ENCODE measurements at regions not wholly inside any gene's neighbourhood (a gene's known extent, or its start where the extent isn't known, plus 50 kb on each side); places are given as distances from the start of the nearest gene placed in this dataset.

DNA sequence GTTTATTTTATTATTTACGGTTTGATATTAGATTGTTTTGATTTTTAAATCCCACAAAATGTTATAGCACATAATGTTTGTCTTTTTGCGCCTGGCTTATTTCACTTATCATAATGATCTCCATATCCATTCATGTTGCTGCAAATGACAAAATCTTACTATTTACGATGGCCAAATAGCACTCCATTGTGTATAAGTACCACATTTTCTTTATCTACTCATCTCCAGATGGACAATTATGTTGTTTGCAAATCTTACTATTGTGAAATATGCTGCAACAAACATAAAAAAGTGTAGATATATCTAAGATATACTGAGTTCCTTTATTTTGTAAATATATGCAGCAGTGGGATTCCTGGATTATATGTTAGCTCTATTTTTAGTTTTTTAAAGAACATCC, 1568.3 kb downstream of the AMY1C start:
- no peaks in the 10 kb centered on the region for H3K36me3 ChIP-seq (replicated peaks; ENCODE audit: insufficient read depth, low read depth)
- H4K20me1 ChIP-seq (ENCODE audit: insufficient read depth, poor library complexity, severe bottlenecking) = no peaks in the 10 kb centered on the region
- DNase-seq (ENCODE audit: low spot score) = no peak
- H3K4me3 ChIP-seq = no peak overlapping the region
- H3K79me2 ChIP-seq = no peaks in the 10 kb centered on the region
- no peaks in the 10 kb centered on the region for H3K27me3 ChIP-seq
- H2AFZ ChIP-seq = no peak overlapping the region
- H3K27ac ChIP-seq = no peak overlapping the region
- TF ChIP-seq, protein P1, sequence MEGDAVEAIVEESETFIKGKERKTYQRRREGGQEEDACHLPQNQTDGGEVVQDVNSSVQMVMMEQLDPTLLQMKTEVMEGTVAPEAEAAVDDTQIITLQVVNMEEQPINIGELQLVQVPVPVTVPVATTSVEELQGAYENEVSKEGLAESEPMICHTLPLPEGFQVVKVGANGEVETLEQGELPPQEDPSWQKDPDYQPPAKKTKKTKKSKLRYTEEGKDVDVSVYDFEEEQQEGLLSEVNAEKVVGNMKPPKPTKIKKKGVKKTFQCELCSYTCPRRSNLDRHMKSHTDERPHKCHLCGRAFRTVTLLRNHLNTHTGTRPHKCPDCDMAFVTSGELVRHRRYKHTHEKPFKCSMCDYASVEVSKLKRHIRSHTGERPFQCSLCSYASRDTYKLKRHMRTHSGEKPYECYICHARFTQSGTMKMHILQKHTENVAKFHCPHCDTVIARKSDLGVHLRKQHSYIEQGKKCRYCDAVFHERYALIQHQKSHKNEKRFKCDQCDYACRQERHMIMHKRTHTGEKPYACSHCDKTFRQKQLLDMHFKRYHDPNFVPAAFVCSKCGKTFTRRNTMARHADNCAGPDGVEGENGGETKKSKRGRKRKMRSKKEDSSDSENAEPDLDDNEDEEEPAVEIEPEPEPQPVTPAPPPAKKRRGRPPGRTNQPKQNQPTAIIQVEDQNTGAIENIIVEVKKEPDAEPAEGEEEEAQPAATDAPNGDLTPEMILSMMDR (IDR thresholded peaks at IDR 0.05; ENCODE audit: poor library complexity) = no peak
- no peak for TF ChIP-seq EZH2phosphoT487 (IDR thresholded peaks at IDR 0.05; ENCODE audit: low read depth, severe bottlenecking, unreplicated experiment)
- TF ChIP-seq EZH2 (IDR thresholded peaks at IDR 0.05; ENCODE audit: borderline replicate concordance) = no peak
- WGBS (ENCODE audit: low lambda C conversion rate, missing lambda C conversion rate) = 82% methylated on average over 3 of the region's 3 CpGs
- no peaks in the 10 kb centered on the region for H3K9me3 ChIP-seq (ENCODE audit: low read depth)
- no peaks in the 10 kb centered on the region for H3K4me1 ChIP-seq (ENCODE audit: insufficient read depth)
- no peak overlapping the region for H3K4me2 ChIP-seq
- no peaks in the 10 kb centered on the region for H3K9me2 ChIP-seq (replicated peaks; ENCODE audit: insufficient read depth)

DNA sequence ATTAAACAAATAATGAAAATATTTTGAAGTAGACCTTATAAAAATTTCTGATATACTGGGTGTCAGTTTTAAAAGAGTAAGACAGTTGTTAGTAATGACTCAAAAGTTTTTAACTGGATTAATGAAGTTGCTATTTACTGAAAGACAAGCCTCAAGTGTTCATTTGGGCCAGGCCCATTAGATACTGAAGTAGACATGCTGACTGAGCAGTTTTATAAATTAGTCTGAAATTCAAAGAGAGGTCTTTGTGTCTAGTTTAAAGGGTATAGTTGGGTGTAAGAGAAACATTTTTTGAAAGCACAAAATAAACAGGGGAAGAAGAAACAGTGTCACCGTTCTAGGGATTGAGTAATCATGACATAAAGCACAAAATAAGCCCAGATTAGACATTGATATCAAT, 1577.2 kb downstream of the AMY1C start:
- H3K4me3 ChIP-seq = no peak overlapping the region
- no peaks in the 10 kb centered on the region for H3K36me3 ChIP-seq (replicated peaks; ENCODE audit: insufficient read depth, low read depth)
- H4K20me1 ChIP-seq (ENCODE audit: insufficient read depth, poor library complexity, severe bottlenecking) = no peaks in the 10 kb centered on the region
- DNase-seq (ENCODE audit: low spot score) = no peak
- 70% methylated on average over 1 of the region's 1 CpG for WGBS (ENCODE audit: low lambda C conversion rate, missing lambda C conversion rate)
- no peaks in the 10 kb centered on the region for H3K27me3 ChIP-seq
- H3K9me3 ChIP-seq (ENCODE audit: low read depth) = no peaks in the 10 kb centered on the region
- no peaks in the 10 kb centered on the region for H3K79me2 ChIP-seq
- H3K9me2 ChIP-seq (replicated peaks; ENCODE audit: insufficient read depth) = no peaks in the 10 kb centered on the region
- TF ChIP-seq EZH2 (IDR thresholded peaks at IDR 0.05; ENCODE audit: borderline replicate concordance) = no peak
- no peak for TF ChIP-seq EZH2phosphoT487 (IDR thresholded peaks at IDR 0.05; ENCODE audit: low read depth, severe bottlenecking, unreplicated experiment)
- TF ChIP-seq, protein P1 (IDR thresholded peaks at IDR 0.05; ENCODE audit: poor library complexity) = no peak
- H3K27ac ChIP-seq = no peak overlapping the region
- no peaks in the 10 kb centered on the region for H3K4me1 ChIP-seq (ENCODE audit: insufficient read depth)
- no peak overlapping the region for H2AFZ ChIP-seq
- no peak overlapping the region for H3K4me2 ChIP-seq

DNA sequence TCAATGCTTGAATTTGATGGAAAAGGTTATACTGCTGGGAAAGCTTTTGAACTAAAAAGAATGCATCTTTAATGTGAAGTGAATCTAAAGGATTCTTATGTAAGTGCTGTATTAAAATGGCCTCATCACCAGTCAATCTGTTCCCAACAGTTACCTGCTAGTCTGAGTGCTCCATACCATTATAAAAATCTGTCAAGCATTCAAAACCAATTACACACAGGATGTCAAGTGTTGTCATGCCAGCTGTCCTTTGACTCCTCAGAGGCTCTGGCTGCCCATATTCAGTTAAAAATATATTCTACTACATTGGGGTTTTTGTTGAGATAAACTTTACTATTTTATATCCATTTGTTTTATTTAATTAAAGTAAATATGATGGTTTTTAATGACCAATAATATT, 1587.7 kb downstream of the AMY1C start:
- no peak for TF ChIP-seq EZH2 (IDR thresholded peaks at IDR 0.05; ENCODE audit: borderline replicate concordance)
- TF ChIP-seq EZH2phosphoT487 (IDR thresholded peaks at IDR 0.05; ENCODE audit: low read depth, severe bottlenecking, unreplicated experiment) = no peak
- TF ChIP-seq, protein P1 (IDR thresholded peaks at IDR 0.05; ENCODE audit: poor library complexity) = no peak
- Histone ChIP-seq H3K4me2 (no peak overlapping the region), H3K9me2 (replicated peaks; ENCODE audit: insufficient read depth) (no peaks in the 10 kb centered on the region), H3K27me3 (no peaks in the 10 kb centered on the region), H3K79me2 (no peaks in the 10 kb centered on the region), H3K4me1 (ENCODE audit: insufficient read depth) (no peaks in the 10 kb centered on the region), H3K9me3 (ENCODE audit: low read depth) (no peaks in the 10 kb centered on the region), H4K20me1 (ENCODE audit: insufficient read depth, poor library complexity, severe bottlenecking) (no peaks in the 10 kb centered on the region), H2AFZ (no peak overlapping the region), H3K36me3 (replicated peaks; ENCODE audit: insufficient read depth, low read depth) (no peaks in the 10 kb centered on the region), H3K27ac (no peak overlapping the region), H3K4me3 (no peak overlapping the region)
- DNase-seq (ENCODE audit: low spot score) = no peak

DNA sequence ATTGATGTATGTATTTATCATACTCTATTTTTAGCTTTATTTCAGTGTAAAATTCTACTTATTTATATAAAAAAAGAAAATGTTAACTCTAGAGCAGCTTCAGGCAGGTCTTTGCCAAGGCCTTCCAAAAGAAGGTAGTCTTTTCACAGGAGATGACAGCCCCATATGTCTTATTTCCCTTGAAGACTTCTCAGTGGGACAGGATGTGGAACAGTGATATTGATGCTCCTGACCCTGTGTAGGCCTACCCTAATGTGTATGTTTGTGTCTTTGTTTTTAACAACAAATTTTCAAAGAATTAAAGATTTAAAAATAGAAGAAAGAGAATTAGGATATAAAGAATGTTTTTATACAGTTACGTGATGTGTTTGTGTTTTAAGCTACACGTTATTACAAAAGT, 1593.6 kb downstream of the AMY1C start:
- no peaks in the 10 kb centered on the region for H3K79me2 ChIP-seq
- no peak overlapping the region for H3K4me2 ChIP-seq
- H3K9me3 ChIP-seq (ENCODE audit: low read depth) = no peaks in the 10 kb centered on the region
- no peak for DNase-seq (ENCODE audit: low spot score)
- H4K20me1 ChIP-seq (ENCODE audit: insufficient read depth, poor library complexity, severe bottlenecking) = no peaks in the 10 kb centered on the region
- no peaks in the 10 kb centered on the region for H3K36me3 ChIP-seq (replicated peaks; ENCODE audit: insufficient read depth, low read depth)
- no peak overlapping the region for H3K27ac ChIP-seq
- TF ChIP-seq EZH2phosphoT487 (IDR thresholded peaks at IDR 0.05; ENCODE audit: low read depth, severe bottlenecking, unreplicated experiment) (no peak), EZH2 (IDR thresholded peaks at IDR 0.05; ENCODE audit: borderline replicate concordance) (no peak)
- TF ChIP-seq, protein P1 (IDR thresholded peaks at IDR 0.05; ENCODE audit: poor library complexity) = no peak
- no peak overlapping the region for H2AFZ ChIP-seq
- no peaks in the 10 kb centered on the region for H3K4me1 ChIP-seq (ENCODE audit: insufficient read depth)
- H3K9me2 ChIP-seq (replicated peaks; ENCODE audit: insufficient read depth) = no peaks in the 10 kb centered on the region
- H3K4me3 ChIP-seq = no peak overlapping the region
- H3K27me3 ChIP-seq = no peaks in the 10 kb centered on the region
- 90% methylated on average over 2 of the region's 2 CpGs for WGBS (ENCODE audit: low lambda C conversion rate, missing lambda C conversion rate)
